Fibroblast of peridontal ligament (primary cell): ENCODE measurements at regions not wholly inside any gene's neighbourhood (a gene's known extent, or its start where the extent isn't known, plus 50 kb on each side); places are given as distances from the start of the nearest gene placed in this dataset.

ENCODE experiments used
- DNase-seq: peaks from one replicate; pipeline ENCODE4 v3.0.0-alpha.2; 2010; ENCODE audit errors: extremely low read depth

GRCh38 chr2:3138621-3139020 is 239.0 kb downstream of the EIPR1 start:
- DNase-seq, result no peak

- no peak for DNase-seq
Measured at GRCh38 chr2:3137651-3138300, 239.8 kb downstream of the EIPR1 start.

GRCh38 chr2:3135676-3136075 is 241.9 kb downstream of the EIPR1 start:
- DNase-seq, result no peak

GRCh38 chr2:3134026-3134571 is 243.5 kb downstream of the EIPR1 start:
- DNase-seq, result no peak

- DNase-seq, result no peak
Measured at GRCh38 chr2:3132966-3133365, 244.7 kb downstream of the EIPR1 start.

GRCh38 chr2:3132466-3132865 is 245.2 kb downstream of the EIPR1 start:
- DNase-seq, result no peak

- DNase-seq, result no peak
Measured at GRCh38 chr2:3131636-3132326, 245.8 kb downstream of the EIPR1 start.

GRCh38 chr2:3130889-3131635 is 246.6 kb downstream of the EIPR1 start:
- DNase-seq, result no peak

- no peak for DNase-seq
Measured at GRCh38 chr2:3130444-3130843, 247.2 kb downstream of the EIPR1 start.

- no peak for DNase-seq
Measured at GRCh38 chr2:3129867-3130266, 247.8 kb downstream of the EIPR1 start.

- DNase-seq, result no peak
Measured at GRCh38 chr2:3128786-3129185, 248.8 kb downstream of the EIPR1 start.

- no peak for DNase-seq
Measured at GRCh38 chr2:3127710-3128109, 249.9 kb downstream of the EIPR1 start.

GRCh38 chr2:3126911-3127621 is 250.6 kb downstream of the EIPR1 start:
- DNase-seq, result no peak

- DNase-seq, result no peak
Measured at GRCh38 chr2:3126171-3126910, 251.3 kb downstream of the EIPR1 start.

- no peak for DNase-seq
Measured at GRCh38 chr2:3125761-3126130, 251.9 kb downstream of the EIPR1 start.

- no peak for DNase-seq
Measured at GRCh38 chr2:3125001-3125760, 252.4 kb downstream of the EIPR1 start.

- no peak for DNase-seq
Measured at GRCh38 chr2:3122525-3122924, 255.1 kb downstream of the EIPR1 start.

GRCh38 chr2:3121601-3122000 is 256.0 kb downstream of the EIPR1 start:
- no peak for DNase-seq

- DNase-seq, result no peak
Measured at GRCh38 chr2:3117650-3118216, 259.9 kb downstream of the EIPR1 start.

- DNase-seq, result no peak
Measured at GRCh38 chr2:3116371-3116770, 261.2 kb downstream of the EIPR1 start.
